ENCODE measurements at regions not wholly inside any gene's neighbourhood (a gene's known extent, or its start where the extent isn't known, plus 50 kb on each side); places are given as distances from the start of the nearest gene placed in this dataset.
"Not testable (repeated sequence)": the region's sequence is repeated elsewhere in the genome, so short reads cannot be mapped to it uniquely, and the experiment has no call there.

- not testable (repeated sequence) for TF ChIP-seq CTCF (conservative IDR thresholded peaks at IDR 0.05); EZH2 (IDR thresholded peaks at IDR 0.05; ENCODE audit: low read depth)
These were observed 151.0 kb downstream of the LIG4 start for GRCh38 chr13:108064372-108064771.
